ENCODE measurements at regions not wholly inside any gene's neighbourhood (a gene's known extent, or its start where the extent isn't known, plus 50 kb on each side); places are given as distances from the start of the nearest gene placed in this dataset.
"Not testable (repeated sequence)": the region's sequence is repeated elsewhere in the genome, so short reads cannot be mapped to it uniquely, and the experiment has no call there.

GRCh38 chr4:85106166-85106565 lies 139.7 kb upstream of the WDFY3 start:
- no peak for DNase-seq (ENCODE audit: low spot score)

DNA sequence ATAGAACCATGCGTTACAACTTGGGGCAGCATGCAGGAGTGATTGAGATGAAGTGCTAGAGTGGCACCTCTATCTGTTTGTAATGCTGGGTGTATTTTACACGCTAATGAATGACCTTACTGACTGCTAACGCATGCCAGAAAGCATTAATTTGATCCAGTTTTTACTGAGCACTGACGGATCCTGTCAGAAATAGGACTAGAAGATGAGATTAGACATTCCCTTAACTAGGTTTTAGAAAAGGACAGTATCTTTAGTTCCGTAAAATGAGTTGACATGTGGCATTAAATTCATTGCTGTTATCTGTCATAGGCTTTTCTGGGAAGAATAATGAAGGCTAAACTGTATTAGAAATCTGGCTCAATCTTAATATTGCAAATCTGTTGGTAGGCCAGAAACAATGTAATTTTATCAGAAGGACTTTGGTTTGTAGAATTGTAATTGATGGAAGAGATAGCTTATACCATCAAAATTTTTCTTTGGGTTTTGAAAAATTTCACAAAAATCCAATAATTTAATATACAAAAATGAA lies 140.4 kb upstream of the WDFY3 start:
- no peak for DNase-seq (ENCODE audit: low spot score)

GRCh38 chr4:85107553-85107952 lies 141.1 kb upstream of the WDFY3 start:
- no peak for DNase-seq (ENCODE audit: low spot score)

- DNase-seq (ENCODE audit: low spot score) = no peak
Measured at GRCh38 chr4:85113706-85114105, 147.2 kb upstream of the WDFY3 start.

GRCh38 chr4:85114526-85114925 lies 148.0 kb upstream of the WDFY3 start:
- DNase-seq (ENCODE audit: low spot score) = no peak

DNA sequence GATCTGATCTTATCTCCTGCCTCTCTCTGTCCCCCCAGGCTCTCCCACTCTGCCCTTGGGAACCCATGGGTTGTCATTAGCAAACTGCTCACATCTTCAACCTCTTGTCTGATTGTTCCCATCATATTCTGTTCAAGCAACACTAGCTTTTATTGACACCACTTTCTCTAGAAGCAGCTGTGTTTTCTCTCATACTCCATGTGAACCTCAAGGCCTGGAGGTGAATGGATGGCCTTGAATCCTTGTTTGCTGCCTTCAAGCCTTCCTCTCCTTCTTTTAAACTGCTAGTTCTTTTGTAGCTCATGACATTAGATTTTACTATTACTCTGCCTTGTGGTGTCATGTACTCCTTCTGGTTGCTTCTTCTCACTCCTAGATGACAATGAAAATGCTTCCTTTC lies 149.5 kb upstream of the WDFY3 start:
- no peak for DNase-seq (ENCODE audit: low spot score)

- DNase-seq (ENCODE audit: low spot score) = no peak
Measured at GRCh38 chr4:85125688-85126087, 159.2 kb upstream of the WDFY3 start.

DNA sequence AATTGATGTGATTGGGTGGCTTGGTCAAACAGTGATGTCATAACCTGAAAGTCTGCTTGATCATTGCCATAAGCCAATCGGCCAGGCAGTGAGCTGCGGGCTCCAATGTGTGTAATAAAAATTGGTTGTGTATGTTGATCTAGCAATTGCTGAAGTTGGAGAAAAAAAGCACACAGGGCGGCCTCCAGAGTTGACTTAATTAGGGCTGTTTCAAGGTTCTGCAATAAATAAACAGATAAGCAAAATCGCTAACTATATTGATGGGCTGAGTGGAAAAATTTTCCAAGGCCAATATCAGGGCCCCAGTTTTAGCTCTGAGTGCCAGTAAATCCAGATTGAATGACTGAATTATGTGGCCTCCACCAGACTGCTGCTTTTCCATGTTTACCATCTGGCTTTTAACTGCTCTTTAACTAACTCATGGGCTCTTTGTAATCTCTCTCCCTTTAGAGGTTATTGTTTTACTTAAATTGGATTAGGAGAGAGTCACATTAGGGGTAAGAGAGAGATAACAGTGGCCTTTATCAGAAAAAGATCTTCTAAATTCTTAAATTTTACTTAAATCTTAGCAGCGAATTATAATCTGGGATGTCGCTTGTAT lies 160.6 kb upstream of the WDFY3 start:
- DNase-seq (ENCODE audit: low spot score) = no peak

- peak; percentile 67 for DNase-seq (ENCODE audit: low spot score)
Measured at GRCh38 chr4:85127653-85128052, 161.2 kb upstream of the WDFY3 start.

DNA sequence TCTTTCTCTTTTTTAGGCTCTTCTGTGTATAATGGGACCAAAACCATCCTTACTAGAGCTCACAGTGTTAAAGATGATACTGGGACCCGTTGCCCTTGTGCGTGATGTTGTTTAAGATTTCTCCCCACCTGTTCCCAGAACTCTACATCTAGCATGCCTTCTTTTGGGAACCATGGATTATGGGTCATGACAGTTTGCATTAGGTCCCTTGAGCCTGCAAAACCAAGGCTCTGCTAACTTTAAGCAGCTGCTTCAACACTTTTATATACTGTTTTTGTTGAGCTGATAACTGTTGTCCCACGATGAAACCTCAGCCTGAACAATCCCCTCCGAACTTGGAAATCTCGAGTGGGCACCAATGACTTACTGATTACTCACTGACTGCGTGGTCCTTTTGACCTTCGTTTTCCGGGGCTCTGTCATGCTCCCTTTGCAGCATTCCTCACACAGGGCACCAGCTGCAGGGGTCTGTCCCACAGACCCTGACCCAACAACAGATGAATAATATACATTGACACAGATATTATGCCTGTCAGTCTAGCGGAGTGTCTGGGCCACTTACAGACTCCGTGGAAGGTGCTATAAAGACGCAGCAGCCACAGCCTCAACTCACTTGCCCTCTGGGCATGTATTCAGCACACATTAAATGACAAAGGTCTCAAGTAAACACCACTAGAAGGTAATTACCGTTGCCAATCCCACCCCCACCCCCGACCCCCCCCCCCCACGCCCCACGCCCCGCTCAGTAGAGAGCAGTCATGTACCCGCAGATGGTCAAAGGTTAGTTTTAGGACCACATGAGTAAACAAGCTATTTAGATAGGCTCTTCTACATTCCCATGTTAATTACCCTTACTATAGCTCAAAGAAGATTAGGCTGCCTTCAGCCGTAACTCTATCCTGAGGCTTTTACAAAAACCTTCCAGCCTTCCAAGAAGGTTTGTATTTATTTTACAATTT lies 162.0 kb upstream of the WDFY3 start:
- no peak for DNase-seq (ENCODE audit: low spot score)

GRCh38 chr4:85129354-85130125 lies 163.1 kb upstream of the WDFY3 start:
- DNase-seq (ENCODE audit: low spot score) = not testable (repeated sequence)

GRCh38 chr4:85132117-85132516 lies 165.6 kb upstream of the WDFY3 start:
- DNase-seq (ENCODE audit: low spot score) = no peak

- no peak for DNase-seq (ENCODE audit: low spot score)
Measured at GRCh38 chr4:85132570-85132969, 166.1 kb upstream of the WDFY3 start.

- not testable (repeated sequence) for DNase-seq (ENCODE audit: low spot score)
Measured at GRCh38 chr4:85139749-85140148, 173.3 kb upstream of the WDFY3 start.

DNA sequence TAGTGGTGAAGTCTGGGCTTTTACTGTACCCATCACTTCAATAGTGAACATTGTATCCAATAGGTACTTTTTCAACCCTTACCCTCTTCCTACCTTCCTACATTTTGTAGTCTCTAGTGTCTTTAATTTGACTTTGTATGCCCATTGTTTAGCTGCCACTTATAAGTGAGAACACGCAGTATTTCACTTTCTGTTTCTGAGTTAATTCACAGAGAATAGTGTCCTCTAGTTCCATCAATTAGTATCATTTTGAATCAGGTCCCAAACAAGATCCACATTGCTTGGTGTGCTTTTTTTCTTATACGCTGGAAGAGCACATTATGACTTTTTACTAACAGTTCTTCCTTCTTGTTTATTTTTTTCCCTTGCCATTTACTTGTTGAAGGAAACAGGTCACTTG lies 176.0 kb upstream of the WDFY3 start:
- DNase-seq (ENCODE audit: low spot score) = no peak

DNA sequence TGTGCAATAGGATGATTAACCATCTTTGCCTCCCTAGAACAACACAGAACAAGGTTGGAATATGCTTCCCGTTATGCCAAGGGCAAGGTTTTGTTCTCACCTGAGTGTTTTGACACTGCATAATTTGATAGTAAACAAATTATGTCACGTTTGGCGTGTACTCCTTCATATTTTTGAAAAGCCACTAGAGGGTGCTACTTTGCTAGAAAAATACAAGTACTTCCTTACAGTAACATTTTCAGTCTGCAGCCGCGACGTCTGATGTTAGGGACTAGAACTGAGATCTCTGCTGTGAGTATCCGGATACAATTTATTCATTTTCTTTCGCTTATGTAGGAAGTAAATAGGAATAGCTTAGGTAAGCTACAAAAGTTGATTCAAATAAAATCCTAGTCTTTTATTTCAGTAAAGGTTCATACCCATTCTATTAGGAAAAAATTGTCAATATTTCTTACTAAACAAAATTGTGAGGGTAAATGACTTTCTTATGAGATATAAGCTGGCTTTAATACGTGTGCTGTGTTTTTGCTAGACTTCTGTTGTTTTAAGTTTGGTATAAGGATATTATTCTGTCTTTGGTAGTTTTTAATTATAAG lies 181.1 kb upstream of the WDFY3 start:
- DNase-seq (ENCODE audit: low spot score) = peak; percentile 60

- DNase-seq (ENCODE audit: low spot score) = peak; percentile 16
Measured at GRCh38 chr4:85149676-85150075, 183.2 kb upstream of the WDFY3 start.

- DNase-seq (ENCODE audit: low spot score) = no peak
Measured at GRCh38 chr4:85151371-85151770, 184.9 kb upstream of the WDFY3 start.

GRCh38 chr4:85151786-85152185 lies 185.3 kb upstream of the WDFY3 start:
- DNase-seq (ENCODE audit: low spot score) = no peak

- no peak for DNase-seq (ENCODE audit: low spot score)
Measured at GRCh38 chr4:85152480-85152879, 186.0 kb upstream of the WDFY3 start.

DNA sequence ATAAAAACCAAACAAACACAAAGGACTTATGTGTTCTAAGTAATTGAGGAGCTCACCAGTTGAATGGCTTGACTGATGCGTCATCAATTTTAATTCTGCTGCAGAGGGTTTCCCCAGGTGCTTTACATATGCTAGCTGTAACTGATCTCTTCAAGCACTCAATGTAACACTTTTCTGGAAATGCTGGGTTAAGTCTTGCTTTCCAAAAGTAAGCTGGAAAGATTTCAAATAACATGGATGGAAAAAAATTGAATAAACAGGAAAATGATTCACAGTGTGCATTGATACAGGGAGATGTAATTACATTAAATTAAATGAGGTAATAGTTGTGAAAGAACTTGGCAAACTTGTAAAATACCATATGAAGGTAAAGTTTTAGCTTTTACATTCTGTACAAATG lies 186.7 kb upstream of the WDFY3 start:
- DNase-seq (ENCODE audit: low spot score) = no peak

- no peak for DNase-seq (ENCODE audit: low spot score)
Measured at GRCh38 chr4:85154591-85154990, 188.1 kb upstream of the WDFY3 start.

Measured in AG20443 (cell line).